ENCODE measurements at regions not wholly inside any gene's neighbourhood (a gene's known extent, or its start where the extent isn't known, plus 50 kb on each side); places are given as distances from the start of the nearest gene placed in this dataset.
"Not testable (repeated sequence)": the region's sequence is repeated elsewhere in the genome, so short reads cannot be mapped to it uniquely, and the experiment has no call there.

DNA sequence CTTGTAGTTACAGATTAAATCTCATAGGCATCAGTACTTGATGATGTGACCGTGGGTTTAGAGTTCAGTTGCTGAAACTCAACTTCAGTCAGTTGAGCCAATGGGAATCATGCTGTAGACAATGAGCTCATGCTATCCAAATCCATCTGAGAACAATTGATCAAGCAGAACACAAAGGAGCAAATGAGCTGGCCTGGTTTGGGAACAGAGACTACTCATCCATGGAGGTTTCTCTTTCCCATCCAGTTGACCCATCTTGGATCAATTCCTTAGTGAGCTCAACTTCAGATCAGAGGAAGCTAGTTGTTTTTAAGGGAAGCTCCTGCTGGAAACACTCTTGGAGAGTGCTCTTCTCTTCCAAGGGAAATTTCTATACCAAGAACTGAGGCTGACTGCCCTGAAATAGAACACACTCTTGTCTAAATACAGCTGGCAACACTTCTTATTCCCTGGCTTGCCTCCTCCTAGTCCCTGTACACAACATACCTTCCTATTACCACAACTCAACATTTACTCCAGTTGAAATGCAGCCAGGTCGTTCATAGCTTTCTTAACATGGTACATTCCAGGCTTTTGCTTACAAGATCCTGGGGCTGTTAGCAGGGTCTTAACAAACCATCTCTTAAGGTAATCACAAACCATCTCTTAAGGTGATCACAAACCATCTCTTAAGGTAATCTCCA is 203.9 kb upstream of the PRDM1 start:
- DNase-seq (ENCODE audit: low spot score), result no peak

DNA sequence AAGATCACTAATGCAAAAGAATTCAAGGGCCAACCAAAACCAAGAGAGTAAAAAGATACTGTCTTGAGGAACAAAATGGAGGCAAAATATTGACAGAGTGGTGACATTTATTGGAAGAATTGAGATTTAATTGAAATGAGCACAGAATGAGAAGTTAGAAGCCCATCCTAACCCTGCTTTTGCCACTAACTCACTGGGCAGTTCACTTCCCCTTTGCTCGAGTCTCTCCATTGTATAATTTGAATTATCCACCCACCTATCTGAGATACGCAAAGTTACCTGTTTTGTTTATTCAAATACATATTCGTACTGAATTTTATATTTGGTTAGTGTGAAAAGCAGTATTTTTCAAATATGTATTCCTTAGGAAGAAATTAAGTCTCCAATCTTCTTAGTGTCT is 204.5 kb upstream of the PRDM1 start:
- no peak for DNase-seq (ENCODE audit: low spot score)

DNA sequence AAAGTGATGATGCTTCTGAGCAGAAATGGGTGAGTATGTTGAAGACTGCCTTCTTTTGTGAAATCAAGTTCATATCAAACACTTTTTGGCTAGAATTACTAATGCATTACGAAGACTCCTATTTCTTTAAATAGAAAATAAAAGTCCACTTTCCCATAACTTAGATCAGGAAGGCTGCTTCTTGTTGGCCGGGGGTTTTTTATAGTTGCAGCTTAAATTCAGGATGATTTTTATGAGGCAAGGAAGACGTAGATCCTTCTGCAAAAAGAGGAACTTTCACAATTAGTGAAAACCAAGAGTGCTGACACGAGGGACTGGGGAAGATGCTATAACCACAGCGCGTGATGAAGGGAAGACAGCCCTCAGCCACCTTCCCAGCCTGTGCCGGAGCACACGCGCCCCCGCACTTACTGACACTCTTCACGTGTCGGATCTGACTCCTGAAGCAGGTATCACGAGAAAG is 206.1 kb upstream of the PRDM1 start:
- DNase-seq (ENCODE audit: low spot score), result no peak

DNA sequence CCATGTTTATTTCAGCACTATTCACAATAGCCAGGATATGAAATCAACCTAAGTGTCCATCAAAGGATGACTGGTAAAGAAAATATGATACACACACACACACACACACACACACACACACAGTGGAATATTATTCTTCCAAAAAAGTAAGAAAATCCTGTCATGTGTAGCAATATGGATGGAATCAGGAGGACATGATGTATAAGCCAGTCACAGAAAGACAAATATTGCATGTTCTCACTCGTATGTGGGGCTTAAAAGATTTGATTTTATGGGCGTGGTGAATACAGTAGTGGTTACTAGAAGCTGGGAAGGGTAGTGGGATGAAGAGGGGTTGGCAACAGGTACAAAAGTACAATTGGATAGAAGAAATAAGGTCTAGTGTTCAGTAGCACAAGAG is 207.0 kb upstream of the PRDM1 start:
- DNase-seq (ENCODE audit: low spot score), result no peak

GRCh38 chr6:105875974-105876640 is 210.0 kb upstream of the PRDM1 start:
- no peak for DNase-seq (ENCODE audit: low spot score)

- no peak for DNase-seq (ENCODE audit: low spot score)
These were observed 211.1 kb upstream of the PRDM1 start for GRCh38 chr6:105874835-105875626.

GRCh38 chr6:105873799-105874198 is 212.3 kb upstream of the PRDM1 start:
- DNase-seq (ENCODE audit: low spot score), result no peak

- DNase-seq (ENCODE audit: low spot score), result no peak
These were observed 212.9 kb upstream of the PRDM1 start for GRCh38 chr6:105873211-105873704.

DNA sequence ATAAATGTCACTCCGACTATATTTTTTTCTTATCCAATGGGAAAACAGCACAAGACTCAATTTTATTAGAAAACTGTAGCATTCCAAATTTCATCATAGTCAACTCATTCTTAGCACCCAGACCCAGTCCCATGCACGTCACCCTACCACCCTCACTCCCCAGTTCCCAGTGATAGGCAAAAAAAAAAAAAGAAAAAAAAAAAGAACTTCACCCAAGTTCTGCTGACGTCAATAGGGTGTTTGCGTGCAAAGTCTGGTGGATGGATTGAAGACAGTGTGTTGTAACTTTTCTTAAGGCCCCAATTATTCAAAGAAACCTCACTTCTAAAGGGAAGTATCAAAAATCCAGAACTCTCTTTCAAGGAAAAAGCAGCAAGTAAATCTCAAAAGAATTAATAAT is 213.9 kb upstream of the PRDM1 start:
- no peak for DNase-seq (ENCODE audit: low spot score)

DNA sequence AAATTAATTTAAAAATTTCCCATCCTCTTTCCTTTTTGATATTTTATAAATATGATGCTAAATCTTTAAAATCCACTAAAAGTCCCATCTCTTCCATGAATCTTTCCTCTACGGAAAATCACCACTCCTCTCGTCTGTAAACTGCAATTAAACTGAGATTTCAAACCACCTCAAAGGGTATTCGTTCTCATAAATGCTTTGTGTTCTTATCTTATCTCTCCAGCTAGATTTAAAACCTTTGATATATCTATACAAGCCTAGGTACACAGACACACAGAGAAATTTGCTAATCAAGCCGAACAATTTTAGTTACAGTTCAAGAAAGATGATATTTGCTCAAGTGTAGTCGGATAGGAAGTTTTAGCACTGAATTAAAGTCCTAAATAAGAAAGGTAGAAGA is 214.6 kb upstream of the PRDM1 start:
- no peak for DNase-seq (ENCODE audit: low spot score)

- no peak for DNase-seq (ENCODE audit: low spot score)
These were observed 216.2 kb upstream of the PRDM1 start for GRCh38 chr6:105869835-105870440.

GRCh38 chr6:105868823-105869460 is 217.2 kb upstream of the PRDM1 start:
- no peak for DNase-seq (ENCODE audit: low spot score)

- no peak for DNase-seq (ENCODE audit: low spot score)
These were observed 218.3 kb upstream of the PRDM1 start for GRCh38 chr6:105867821-105868220.

DNA sequence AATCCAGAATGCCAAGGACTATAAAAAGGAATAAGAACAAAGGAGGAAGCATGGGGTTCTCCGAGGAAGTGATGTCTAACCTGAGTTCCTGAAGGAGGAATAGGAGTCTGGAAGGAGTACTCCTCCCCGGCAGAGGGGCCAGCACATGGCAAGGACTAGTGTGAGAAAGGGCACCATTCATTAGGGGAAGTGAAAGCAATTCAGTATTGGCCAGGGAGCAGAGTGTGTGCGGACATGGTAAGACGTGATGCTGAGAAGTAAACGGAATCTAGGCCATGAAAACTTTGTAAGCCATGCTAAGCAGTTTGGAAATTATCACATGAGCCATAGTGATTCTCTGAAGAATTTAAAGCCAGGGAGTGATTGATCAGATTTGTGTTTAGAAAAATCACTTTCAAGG is 218.9 kb upstream of the PRDM1 start:
- DNase-seq (ENCODE audit: low spot score), result no peak

- no peak for DNase-seq (ENCODE audit: low spot score)
These were observed 223.1 kb upstream of the PRDM1 start for GRCh38 chr6:105862936-105863607.

- not testable (repeated sequence) for DNase-seq (ENCODE audit: low spot score)
These were observed 225.2 kb upstream of the PRDM1 start for GRCh38 chr6:105860927-105861326.

DNA sequence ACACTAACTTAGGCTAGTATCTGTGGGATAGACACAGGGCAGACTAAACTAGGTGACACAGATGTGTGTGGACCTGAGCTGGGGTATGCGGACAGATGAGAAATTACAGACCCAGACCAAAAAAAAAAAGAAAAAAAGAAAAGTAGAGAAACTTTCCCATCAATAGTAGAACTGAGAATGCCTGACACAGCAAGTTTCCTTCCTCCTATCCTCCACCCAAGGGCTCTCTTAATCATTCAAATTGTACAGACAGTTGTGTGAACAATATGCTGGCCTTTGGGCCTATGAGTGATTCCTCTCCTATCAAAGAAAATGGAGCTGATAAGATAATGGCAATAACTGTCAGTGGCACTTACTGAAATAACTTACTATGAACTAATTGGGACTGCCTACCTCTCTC is 226.7 kb upstream of the PRDM1 start:
- DNase-seq (ENCODE audit: low spot score), result no peak

- not testable (repeated sequence) for DNase-seq (ENCODE audit: low spot score)
These were observed 227.5 kb upstream of the PRDM1 start for GRCh38 chr6:105858639-105859038.

DNA sequence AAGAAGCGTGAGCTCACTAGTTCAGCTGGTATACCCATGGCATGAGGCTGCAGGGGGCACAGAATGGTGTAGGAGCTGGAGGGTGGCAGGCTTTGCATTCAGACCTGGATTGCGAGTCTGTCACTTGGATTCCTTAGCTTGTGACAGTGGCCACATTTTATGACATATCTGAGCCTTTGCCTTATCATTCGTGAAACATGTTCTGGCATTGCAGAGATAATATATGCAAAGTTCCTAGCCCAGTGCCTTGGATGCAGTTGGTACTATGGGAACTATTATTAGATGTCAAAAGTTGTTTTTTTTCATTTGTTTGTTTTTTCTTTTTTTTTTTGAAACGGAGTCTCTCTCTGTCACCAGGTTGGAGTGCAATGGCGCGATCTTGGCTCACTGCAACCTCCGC is 230.7 kb upstream of the PRDM1 start:
- no peak for DNase-seq (ENCODE audit: low spot score)

GRCh38 chr6:105853979-105854378 is 232.2 kb upstream of the PRDM1 start:
- not testable (repeated sequence) for DNase-seq (ENCODE audit: low spot score)

- DNase-seq (ENCODE audit: low spot score), result no peak
These were observed 234.5 kb upstream of the PRDM1 start for GRCh38 chr6:105851606-105852005.
